Trophoblast cell (in vitro differentiated cells and primary cell): ENCODE measurements at regions not wholly inside any gene's neighbourhood (a gene's known extent, or its start where the extent isn't known, plus 50 kb on each side); places are given as distances from the start of the nearest gene placed in this dataset.

Experiments used
- DNase-seq, 2 donors: peaks; one replicate each; pipeline ENCODE4 v3.0.0-alpha.2; 2016
- H2AFZ ChIP-seq: 2 replicates; pipeline ENCODE4 v1.6.1; 2013; ENCODE audit warnings: low read length, moderate library complexity, mild to moderate bottlenecking; ENCODE audit not compliant: insufficient read depth, poor library complexity
- H2AK5ac ChIP-seq: 2 replicates; pipeline ENCODE4 v1.6.1; 2013; ENCODE audit warnings: mild to moderate bottlenecking, low read length
- H2BK120ac ChIP-seq: 2 replicates; pipeline ENCODE4 v1.6.1; 2013; ENCODE audit warnings: low read length, mild to moderate bottlenecking, moderate library complexity; ENCODE audit not compliant: insufficient read depth, poor library complexity
- H2BK12ac ChIP-seq: 2 replicates; pipeline ENCODE4 v1.6.1; 2013; ENCODE audit warnings: mild to moderate bottlenecking, low read length, moderate library complexity
- H2BK5ac ChIP-seq: 2 replicates; pipeline ENCODE4 v1.6.1; 2013; ENCODE audit warnings: low read length, low read depth, moderate library complexity, mild to moderate bottlenecking; ENCODE audit not compliant: poor library complexity
- H3K14ac ChIP-seq: 2 replicates; pipeline ENCODE4 v1.6.1; 2013; ENCODE audit warnings: mild to moderate bottlenecking, low read length
- H3K18ac ChIP-seq: 2 replicates; pipeline ENCODE4 v1.6.1; 2013; ENCODE audit warnings: mild to moderate bottlenecking, low read length
- H3K23ac ChIP-seq: 2 replicates; pipeline ENCODE4 v1.6.1; 2013; ENCODE audit warnings: low read length
- H3K27ac ChIP-seq: 2 replicates; pipeline ENCODE4 v1.5.1; 2013; ENCODE audit warnings: low read depth, mild to moderate bottlenecking, inconsistent platforms, low read length, moderate library complexity
- H3K27me3 ChIP-seq: 2 replicates; pipeline ENCODE4 v1.6.1; 2013; ENCODE audit warnings: inconsistent platforms, mild to moderate bottlenecking, low read length, moderate library complexity; ENCODE audit not compliant: insufficient read depth
- H3K36me3 ChIP-seq, 2 experiments: 1 replicate in 1 of 2; 2 replicates in 1 of 2; pipeline ENCODE4 v1.6.1; 2013; ENCODE audit warnings: low read length in 2 of 2, mild to moderate bottlenecking in 2 of 2, moderate library complexity in 1 of 2; ENCODE audit not compliant: insufficient read depth in 2 of 2, control insufficient read depth in 1 of 2
- H3K4ac ChIP-seq: 2 replicates; pipeline ENCODE4 v1.6.1; 2013; ENCODE audit warnings: low read depth, mild to moderate bottlenecking, low read length, moderate library complexity
- H3K4me1 ChIP-seq, 2 experiments: 1 replicate in 1 of 2; 2 replicates in 1 of 2; pipeline ENCODE4 v1.6.1; 2013; ENCODE audit warnings: low read length in 2 of 2, mild to moderate bottlenecking in 2 of 2, moderate library complexity in 1 of 2; ENCODE audit not compliant: insufficient read depth in 2 of 2, control insufficient read depth in 1 of 2
- H3K4me2 ChIP-seq: 2 replicates; pipeline ENCODE4 v1.6.1; 2013; ENCODE audit warnings: inconsistent platforms, mild to moderate bottlenecking, low read length, moderate library complexity
- H3K4me3 ChIP-seq: 2 replicates; pipeline ENCODE4 v1.5.1; 2013; ENCODE audit warnings: mild to moderate bottlenecking, low read depth, low read length, inconsistent platforms
- H3K79me1 ChIP-seq: one replicate; pipeline ENCODE4 v1.6.1; 2013; ENCODE audit warnings: low read length
- H3K79me2 ChIP-seq: 2 replicates; pipeline ENCODE4 v1.6.1; 2013; ENCODE audit warnings: low read length, mild to moderate bottlenecking; ENCODE audit not compliant: control insufficient read depth, insufficient read depth, poor library complexity
- H3K9ac ChIP-seq: 2 replicates; pipeline ENCODE4 v1.6.1; 2013; ENCODE audit warnings: mild to moderate bottlenecking, low read length
- H3K9me3 ChIP-seq: 2 replicates; pipeline ENCODE4 v1.6.1; 2013; ENCODE audit warnings: low read depth, mild to moderate bottlenecking, control low read depth, inconsistent platforms, low read length; ENCODE audit not compliant: insufficient read depth
- H4K12ac ChIP-seq: 2 replicates; pipeline ENCODE4 v1.6.1; 2013; ENCODE audit warnings: low read depth, mild to moderate bottlenecking, low read length, moderate library complexity
- H4K8ac ChIP-seq: 2 replicates; pipeline ENCODE4 v1.6.1; 2013; ENCODE audit warnings: low read depth, mild to moderate bottlenecking, low read length, moderate library complexity
- H4K91ac ChIP-seq: one replicate; pipeline ENCODE4 v1.6.1; 2013; ENCODE audit warnings: low read depth, mild to moderate bottlenecking, low read length, moderate library complexity
- WGBS: extraction: QIAGEN DNeasy Blood & Tissue Kit; methylation state at CpG from one replicate; pipeline ENCODE4 v1.1.7; 2013; ENCODE audit warnings: missing lambda C conversion rate; ENCODE audit not compliant: insufficient read length, insufficient coverage; ENCODE audit errors: extremely low coverage; 5-methylcytosine and 5-hydroxymethylcytosine counted together

- H3K36me3 ChIP-seq: no peaks in the 10 kb centered on the region
- H3K79me2 ChIP-seq: no peaks in the 10 kb centered on the region
- no peak overlapping the region for H3K4me2 ChIP-seq
- H3K4ac ChIP-seq: no peak overlapping the region
- no peaks in the 10 kb centered on the region for H3K4me1 ChIP-seq
- no peak overlapping the region for H3K4me3 ChIP-seq
- H2BK120ac ChIP-seq: no peak overlapping the region
- H4K12ac ChIP-seq: no peak overlapping the region
- no peak overlapping the region for H3K18ac ChIP-seq
- H2BK12ac ChIP-seq: no peak overlapping the region
- DNase-seq: no peak
- H2BK5ac ChIP-seq: no peak overlapping the region
- H2AFZ ChIP-seq: no peak overlapping the region
- no peak overlapping the region for H2AK5ac ChIP-seq
- WGBS: no CpG with 5 or more reads among the region's 6 CpGs
- H3K27me3 ChIP-seq: peaks cover 3% of the 10 kb centered on the region
- H3K9me3 ChIP-seq: peaks cover 5% of the 10 kb centered on the region
- H3K9ac ChIP-seq: no peak overlapping the region
- H3K14ac ChIP-seq: no peak overlapping the region
- H3K27ac ChIP-seq: no peak overlapping the region
- H3K23ac ChIP-seq: no peak overlapping the region
- no peak overlapping the region for H4K91ac ChIP-seq
- H3K79me1 ChIP-seq: no peaks in the 10 kb centered on the region
- H4K8ac ChIP-seq: no peak overlapping the region
Measured at GRCh38 chr13:111401151-111401550, 80.7 kb downstream of the TEX29 start.

DNA sequence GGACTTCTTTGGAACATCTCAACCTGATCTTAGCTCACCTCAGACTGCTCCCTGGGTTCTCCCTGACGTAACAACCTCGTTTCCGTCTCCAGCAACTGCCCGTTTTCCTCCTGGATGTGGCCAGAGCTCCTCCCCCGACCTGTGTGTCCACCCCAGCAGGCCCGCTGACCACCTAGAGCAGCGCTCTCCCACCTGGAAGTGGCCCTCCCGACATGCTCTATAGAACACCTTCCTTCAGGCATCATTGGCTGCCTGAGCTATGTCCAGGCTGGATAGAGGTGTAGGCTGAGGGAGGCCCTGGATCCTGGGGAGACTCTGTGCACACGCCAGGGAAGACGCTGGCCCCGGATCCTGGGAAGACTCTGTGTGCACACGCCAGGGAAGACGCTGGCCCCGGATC, 81.3 kb downstream of the TEX29 start:
- no peak overlapping the region for H3K4ac ChIP-seq
- H2BK12ac ChIP-seq: no peak overlapping the region
- no peak overlapping the region for H3K27ac ChIP-seq
- H3K36me3 ChIP-seq: no peaks in the 10 kb centered on the region
- no peak for DNase-seq
- H2AFZ ChIP-seq: no peak overlapping the region
- no peaks in the 10 kb centered on the region for H3K79me1 ChIP-seq
- no peak overlapping the region for H3K4me3 ChIP-seq
- H3K4me1 ChIP-seq: no peaks in the 10 kb centered on the region
- H3K23ac ChIP-seq: no peak overlapping the region
- no peak overlapping the region for H3K18ac ChIP-seq
- no peak overlapping the region for H4K91ac ChIP-seq
- no peak overlapping the region for H2AK5ac ChIP-seq
- H3K79me2 ChIP-seq: no peaks in the 10 kb centered on the region
- no CpG with 5 or more reads among the region's 14 CpGs for WGBS
- H2BK120ac ChIP-seq: no peak overlapping the region
- no peak overlapping the region for H3K4me2 ChIP-seq
- H2BK5ac ChIP-seq: no peak overlapping the region
- H3K27me3 ChIP-seq: peaks cover 3% of the 10 kb centered on the region
- H4K12ac ChIP-seq: no peak overlapping the region
- H3K14ac ChIP-seq: no peak overlapping the region
- H4K8ac ChIP-seq: no peak overlapping the region
- H3K9me3 ChIP-seq: peaks cover 5% of the 10 kb centered on the region
- H3K9ac ChIP-seq: no peak overlapping the region

DNA sequence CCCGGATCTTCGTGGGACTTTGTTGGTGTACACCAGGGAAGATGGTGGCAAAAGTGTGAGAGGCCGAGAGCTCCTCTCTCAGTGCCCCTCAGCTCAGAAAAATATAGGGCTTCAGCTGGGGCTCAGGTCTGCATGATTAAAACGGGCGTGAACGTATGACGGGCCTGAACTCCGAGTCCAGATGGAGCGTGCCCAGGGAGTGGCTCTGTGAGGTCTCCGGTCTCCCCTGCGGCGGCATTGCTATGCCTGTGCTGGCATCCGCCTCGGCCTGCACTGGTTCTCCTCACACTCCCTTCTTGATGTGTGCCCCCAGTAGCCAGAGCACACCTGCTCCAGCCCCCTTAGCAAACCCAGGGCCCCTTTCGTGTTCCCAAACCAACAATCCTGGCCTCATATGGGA, 82.0 kb downstream of the TEX29 start:
- no peak overlapping the region for H3K4me3 ChIP-seq
- H3K4me2 ChIP-seq: no peak overlapping the region
- no peak overlapping the region for H4K91ac ChIP-seq
- DNase-seq: no peak
- no peak overlapping the region for H3K9ac ChIP-seq
- H3K23ac ChIP-seq: no peak overlapping the region
- peaks cover 3% of the 10 kb centered on the region for H3K27me3 ChIP-seq
- H4K12ac ChIP-seq: no peak overlapping the region
- H4K8ac ChIP-seq: no peak overlapping the region
- peaks cover 3% of the 10 kb centered on the region for H3K9me3 ChIP-seq
- no peak overlapping the region for H2BK12ac ChIP-seq
- WGBS: no CpG with 5 or more reads among the region's 15 CpGs
- H3K14ac ChIP-seq: no peak overlapping the region
- H3K79me1 ChIP-seq: no peaks in the 10 kb centered on the region
- H2BK5ac ChIP-seq: no peak overlapping the region
- H2AFZ ChIP-seq: no peak overlapping the region
- no peaks in the 10 kb centered on the region for H3K36me3 ChIP-seq
- H3K18ac ChIP-seq: no peak overlapping the region
- no peak overlapping the region for H2AK5ac ChIP-seq
- no peaks in the 10 kb centered on the region for H3K79me2 ChIP-seq
- no peak overlapping the region for H2BK120ac ChIP-seq
- no peaks in the 10 kb centered on the region for H3K4me1 ChIP-seq
- no peak overlapping the region for H3K4ac ChIP-seq
- no peak overlapping the region for H3K27ac ChIP-seq

DNA sequence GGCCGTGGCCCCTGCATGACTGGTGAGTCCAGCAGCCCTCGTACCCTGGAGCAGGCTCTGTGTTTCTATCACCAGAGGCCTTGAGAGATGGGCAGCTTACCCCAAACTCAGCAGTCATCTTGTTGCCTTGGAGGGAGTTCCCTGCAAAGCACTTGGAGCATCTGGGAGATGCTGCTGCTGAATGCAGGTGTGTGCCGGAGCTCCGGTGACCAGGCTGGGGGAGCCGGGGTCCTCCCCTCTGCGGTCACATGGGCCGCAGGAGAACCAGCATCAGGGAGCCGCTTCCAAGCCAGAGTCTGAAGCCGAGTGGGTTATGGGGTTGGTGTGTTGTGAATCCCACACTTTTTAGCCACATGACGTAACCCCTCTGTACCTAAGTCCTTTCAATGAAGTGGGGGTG, 82.8 kb downstream of the TEX29 start:
- Histone ChIP-seq H4K91ac (no peak overlapping the region), H4K12ac (no peak overlapping the region), H3K23ac (no peak overlapping the region), H3K14ac (no peak overlapping the region), H2BK120ac (no peak overlapping the region), H3K18ac (no peak overlapping the region), H3K79me1 (no peaks in the 10 kb centered on the region), H3K4me3 (no peak overlapping the region), H3K27me3 (peaks cover 3% of the 10 kb centered on the region), H3K9ac (no peak overlapping the region), H3K4ac (no peak overlapping the region), H3K36me3 (no peaks in the 10 kb centered on the region), H3K79me2 (no peaks in the 10 kb centered on the region), H2AFZ (no peak overlapping the region), H2AK5ac (no peak overlapping the region), H3K9me3 (peaks cover 3% of the 10 kb centered on the region), H3K4me2 (no peak overlapping the region), H2BK5ac (no peak overlapping the region), H2BK12ac (no peak overlapping the region), H3K4me1 (no peaks in the 10 kb centered on the region), H3K27ac (no peak overlapping the region), H4K8ac (no peak overlapping the region)
- WGBS: no CpG with 5 or more reads among the region's 10 CpGs
- no peak for DNase-seq
